NOMO-1 treated with dmso at 0.1 percent for 144 hours (cell line): ENCODE measurements at regions not wholly inside any gene's neighbourhood (a gene's known extent, or its start where the extent isn't known, plus 50 kb on each side); places are given as distances from the start of the nearest gene placed in this dataset.
"Not testable (repeated sequence)": the region's sequence is repeated elsewhere in the genome, so short reads cannot be mapped to it uniquely, and the experiment has no call there.

Source experiments
- DNase-seq: peaks from one replicate; lab custom pipeline; 2025; ENCODE audit not compliant: unreplicated experiment; lab: John Stamatoyannopoulos, UW

DNA sequence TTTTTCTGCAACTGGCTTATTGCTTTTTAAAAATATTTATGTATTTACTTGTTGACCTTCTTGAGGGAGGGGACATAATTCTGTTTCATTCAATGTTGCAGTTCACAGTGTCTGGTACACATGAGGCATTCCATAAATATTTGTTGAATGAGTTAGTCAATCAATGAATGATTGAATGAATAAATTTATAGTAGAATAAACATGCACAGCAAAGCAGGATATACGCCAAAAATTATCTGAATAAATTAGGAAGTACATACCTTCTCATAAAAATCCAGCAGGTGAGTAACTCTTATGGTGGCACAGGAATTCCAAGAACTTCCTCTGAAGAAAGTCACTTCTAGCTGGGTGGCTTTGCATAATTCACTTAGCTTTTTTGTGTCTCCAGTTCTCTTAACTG, 469.4 kb upstream of the ATP11B start:
- no peak for DNase-seq

DNA sequence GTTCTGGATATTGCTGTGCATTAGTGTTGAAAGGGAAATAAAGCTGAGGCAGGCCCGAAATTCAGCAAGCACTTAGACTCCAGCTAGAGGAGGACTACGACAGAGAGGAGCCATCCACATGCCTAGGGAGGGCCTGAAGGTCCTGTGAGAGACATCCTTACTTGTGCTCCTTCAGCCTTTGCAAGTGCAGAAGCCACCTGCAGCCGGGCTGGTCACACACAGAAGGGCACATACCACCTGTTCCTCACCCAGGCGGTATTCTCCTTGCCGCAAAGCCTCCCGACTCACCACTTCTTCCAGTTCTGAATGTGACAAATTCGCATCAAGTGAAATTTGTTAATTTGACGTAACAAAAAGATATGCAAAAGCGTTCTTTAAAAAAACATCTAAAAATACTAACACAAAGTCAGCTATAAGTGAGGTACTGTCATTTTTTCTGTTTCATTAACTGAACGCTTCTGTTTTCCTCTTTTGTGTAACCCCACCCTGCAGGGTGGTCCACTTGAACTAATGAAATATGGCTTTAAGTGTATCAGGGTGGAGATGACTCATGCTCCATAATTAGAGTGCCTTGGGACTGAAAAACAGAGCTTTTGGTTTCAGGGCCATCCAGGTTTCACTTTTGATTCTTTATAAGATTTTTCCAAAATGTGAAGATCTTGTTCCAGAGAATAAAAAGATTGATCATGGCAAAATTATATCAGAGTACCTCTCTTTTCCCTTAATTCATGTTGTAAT, 467.9 kb upstream of the ATP11B start:
- no peak for DNase-seq

DNA sequence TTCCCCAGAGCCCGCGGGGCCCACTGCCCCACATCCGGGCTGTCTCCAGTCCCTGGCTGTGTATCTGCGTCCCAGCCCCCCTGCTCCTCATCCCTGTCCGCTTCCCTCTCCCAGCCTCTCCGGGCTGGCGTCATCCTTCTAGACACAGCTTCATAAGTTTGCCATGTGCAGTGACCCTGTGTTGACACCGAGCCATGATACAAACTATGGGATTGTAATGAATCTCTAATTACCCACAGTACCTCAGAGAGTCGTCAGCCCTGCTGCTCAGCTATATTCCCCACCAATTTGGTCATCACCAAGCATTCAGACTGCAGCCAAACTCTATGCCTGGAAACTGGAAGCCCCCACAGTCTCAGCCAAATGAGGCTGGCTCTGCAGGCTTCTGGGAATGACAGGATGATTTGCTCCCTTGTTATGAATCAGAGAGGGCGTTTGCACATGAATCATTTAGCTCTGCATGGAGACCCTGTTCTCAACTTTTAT, 466.1 kb upstream of the ATP11B start:
- no peak for DNase-seq

DNA sequence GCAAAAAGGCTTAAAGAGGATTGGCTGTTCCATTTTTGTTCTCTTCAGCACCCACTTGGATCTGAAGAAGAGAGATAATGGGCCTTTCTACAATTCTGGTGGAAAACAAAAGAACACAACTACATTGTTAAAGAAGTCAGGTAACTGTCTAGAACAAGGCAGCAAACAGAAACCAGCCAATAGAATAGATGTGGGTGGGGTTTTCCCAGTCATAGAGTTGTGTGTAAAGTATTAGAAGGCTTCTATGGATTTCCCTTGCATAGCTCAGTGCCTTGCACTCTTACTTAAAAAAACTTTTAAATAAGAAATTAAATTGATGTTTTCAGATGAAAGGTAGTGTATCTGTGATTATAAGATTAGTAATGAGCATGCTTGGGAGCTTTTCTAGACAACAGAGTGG, 462.7 kb upstream of the ATP11B start:
- DNase-seq = no peak

DNA sequence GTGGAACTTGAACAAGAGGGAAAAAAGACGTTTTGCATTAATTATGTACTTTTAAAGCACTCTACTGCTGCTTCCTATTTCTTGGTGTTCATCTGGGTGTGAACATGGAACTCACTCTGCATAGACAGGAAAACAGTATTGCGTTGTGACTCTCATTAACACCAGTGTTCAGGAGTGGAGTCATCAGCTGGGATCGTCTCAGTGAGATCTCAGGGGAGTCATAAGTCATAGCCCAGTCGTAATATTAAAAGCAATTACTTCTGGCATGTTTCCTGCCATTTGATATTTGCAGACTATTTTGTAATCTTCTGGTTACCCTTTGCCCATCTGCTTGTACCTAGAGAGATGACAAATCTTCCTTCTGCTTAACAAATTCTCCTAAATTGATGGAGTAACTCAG, 462.0 kb upstream of the ATP11B start:
- DNase-seq = no peak

DNA sequence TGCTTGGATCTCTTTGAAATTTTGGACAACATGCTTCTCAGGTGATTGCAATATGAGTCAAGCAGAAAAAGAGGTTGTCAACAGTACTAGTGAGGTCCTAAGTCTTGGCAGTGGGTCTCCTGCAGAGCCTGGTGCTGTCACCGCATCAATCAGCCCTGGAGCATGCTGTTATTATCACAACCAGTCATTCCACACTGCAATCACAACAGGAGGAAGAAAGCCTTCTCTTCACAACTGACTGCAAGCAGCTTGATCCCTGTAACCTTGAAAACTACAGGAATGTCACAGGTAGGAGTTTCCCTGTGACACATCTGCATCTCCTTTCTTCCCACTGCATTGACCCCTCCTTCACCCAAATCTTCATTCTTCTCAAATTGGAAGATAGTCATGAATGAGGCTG, 451.1 kb upstream of the ATP11B start:
- no peak for DNase-seq

DNA sequence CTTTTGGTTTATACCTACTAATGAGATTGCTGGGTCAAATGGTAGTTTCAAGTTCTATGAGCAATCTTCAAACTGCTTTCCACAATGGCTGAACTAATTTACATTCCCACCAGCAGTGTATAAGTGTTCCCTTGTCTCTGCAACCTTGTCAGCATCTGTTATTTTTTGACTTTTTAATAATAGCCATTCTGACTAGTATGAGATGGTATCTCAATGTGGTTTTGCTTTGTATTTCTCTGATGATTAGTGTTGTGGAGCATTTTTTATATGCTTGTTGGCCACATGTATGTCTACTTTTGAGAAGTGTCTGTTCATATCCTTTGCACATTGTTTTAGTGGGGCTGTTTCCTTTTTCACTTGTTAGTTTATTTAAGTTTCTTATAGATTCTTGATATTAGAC, 449.3 kb upstream of the ATP11B start:
- DNase-seq = not testable (repeated sequence)

DNA sequence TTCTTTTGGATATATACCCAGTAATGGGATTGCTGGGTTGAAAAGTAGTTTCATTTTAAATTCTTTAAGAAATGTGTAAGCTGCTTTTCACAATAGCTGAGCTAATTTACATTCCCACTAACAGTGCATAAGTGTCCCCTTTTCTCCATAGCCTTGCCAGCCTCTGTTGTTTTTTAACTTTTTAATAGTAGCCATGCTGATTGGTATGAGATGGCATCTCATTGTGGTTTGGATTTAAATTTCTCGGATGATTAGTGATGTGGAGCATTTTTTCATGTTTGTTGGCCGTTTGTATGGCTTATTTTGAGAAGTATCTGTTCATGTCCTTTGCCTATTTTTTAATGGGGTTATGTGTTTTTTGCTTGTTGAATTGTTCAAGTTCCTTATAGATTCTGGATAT, 444.3 kb upstream of the ATP11B start:
- DNase-seq = no peak

DNA sequence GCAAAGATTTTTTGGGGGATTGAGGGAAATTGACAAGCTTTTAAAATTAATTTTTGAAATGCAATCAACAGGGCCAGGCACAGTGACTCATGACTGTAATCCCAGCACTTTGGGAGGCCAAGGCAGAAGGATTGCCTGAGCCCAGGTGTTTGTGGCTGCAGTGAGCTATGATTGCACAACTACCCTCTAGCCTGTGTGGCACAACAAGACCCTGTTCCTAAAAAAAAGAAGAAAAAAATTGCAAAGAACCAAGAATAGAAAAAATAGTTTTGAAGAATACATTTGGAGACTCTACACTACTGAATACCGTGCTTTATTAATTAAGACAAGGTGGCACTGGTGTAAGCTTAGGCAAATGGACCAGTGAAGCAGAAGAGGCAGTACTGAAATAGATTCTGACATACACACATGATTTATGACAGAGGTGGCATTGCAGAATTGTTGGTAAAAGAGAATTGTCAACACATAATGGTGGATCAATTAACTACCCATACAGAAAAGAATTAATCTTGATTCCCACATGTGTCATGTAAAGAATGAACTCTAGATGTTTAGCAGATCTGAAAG, 443.3 kb upstream of the ATP11B start:
- DNase-seq = no peak

DNA sequence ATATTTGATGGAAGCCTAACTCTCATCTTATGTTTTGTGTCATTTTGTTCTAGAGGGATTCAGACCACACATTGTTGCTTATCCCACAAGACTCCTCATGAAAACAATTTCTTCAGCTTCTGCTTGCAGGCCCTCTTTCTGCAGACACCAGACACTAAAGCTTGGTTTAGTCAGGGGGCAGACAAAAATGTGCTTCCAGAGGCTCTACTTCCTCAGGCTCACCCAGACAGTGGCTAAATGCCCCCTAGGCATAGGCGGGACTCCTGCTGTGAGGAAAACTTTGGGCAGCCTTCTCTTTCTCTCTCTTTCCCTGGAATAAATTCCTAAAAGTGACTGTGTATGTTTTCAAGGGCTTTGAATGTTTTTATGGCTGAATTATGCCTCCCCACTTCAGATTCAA, 435.4 kb upstream of the ATP11B start:
- DNase-seq = no peak

DNA sequence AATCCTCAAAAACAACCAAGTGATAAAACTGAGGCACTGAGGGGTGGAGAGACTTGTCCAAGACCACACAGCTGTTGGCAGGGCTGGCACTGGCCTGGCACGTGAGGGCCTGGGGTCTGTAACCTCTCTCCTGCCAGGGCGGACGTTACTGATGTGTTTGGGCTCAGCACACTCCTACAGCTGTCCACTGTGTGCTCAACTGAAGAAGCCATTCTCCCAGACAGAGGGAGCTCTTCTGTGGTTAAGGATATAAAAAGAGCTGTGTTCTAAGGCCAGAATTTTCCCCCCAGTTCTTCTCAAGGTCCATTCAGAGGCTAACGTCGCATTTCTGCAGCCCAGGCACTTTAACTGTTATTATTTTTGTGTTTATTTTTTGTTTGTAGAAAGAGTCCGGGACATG, 429.0 kb upstream of the ATP11B start:
- DNase-seq = no peak

DNA sequence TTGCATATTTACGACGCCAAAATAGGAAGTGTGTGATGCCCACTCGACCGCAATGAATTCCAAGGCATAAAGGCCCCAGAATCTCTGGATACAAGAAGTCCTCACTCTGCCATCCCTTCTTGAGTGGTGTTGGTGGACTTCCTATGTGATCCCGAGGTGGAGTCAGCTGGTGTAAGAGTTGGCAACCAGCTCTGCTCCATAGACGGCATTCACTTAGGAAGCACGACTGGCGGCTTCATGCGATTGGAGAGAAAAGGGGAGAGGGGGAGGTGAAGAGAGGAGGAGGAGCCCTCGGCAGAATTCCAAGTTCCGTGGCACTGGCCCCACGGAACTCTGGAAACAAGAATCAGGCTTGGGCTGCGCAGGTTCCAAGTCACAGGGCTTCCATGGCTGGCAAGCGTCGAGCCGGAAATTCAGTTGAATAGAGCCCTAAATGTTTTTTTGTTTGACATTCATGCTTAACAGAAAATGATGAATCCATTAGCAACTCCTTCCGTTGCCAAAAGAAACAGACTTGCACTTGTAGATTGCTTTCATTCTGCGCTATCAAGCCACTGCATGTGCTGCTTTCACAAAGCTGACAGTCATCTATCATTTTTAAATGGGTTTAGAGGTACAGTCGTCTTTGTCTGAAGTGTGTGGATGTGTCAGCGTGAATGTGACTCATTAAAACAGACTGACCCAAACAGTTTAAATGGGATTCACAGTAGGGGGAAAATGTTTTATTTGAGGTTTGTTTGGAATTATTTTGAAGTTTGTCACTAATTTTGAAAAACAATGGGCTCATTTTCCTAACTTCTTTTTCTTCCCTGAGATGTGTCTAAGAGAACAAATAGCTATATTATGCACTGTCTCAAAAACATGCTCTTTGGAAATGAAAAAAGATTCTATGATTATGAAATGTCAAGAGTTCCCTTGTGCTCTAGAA, 428.3 kb upstream of the ATP11B start:
- DNase-seq = no peak

DNA sequence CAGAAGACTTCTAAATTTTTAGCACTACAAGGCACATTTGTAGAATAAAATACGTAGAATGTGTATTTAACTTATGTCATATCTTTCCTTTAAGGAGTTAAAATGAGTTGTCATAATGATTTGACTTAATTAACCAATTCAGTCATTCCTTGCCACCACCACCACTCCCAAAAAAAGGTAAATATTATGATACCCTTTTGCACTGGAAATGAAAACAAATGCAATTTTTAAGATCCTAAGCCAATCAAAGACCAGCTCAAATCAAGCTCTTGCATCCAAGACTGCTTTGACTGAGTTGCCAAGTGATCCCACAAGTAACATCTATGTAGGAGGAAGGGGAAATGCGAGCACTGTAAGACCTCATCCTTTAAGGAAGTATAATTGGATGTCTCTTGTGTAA, 426.6 kb upstream of the ATP11B start:
- no peak for DNase-seq

DNA sequence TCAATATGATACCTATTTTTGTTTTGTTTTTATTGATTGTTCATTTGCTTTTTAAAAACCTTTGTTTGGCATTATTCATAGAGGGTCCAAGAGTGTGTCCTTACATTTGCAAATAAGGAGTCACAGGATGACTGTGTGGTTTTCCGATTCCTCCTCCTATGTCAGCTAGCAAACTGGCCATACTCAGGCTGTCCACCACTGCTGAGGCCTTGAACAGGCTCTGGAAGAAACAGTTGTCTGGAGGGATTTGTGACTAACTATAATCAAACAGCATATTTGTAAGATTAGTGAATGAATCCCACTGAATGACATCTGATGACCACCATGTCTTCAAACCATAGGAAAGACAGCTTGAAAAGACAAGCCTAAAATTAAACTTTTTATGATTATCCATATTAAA, 423.4 kb upstream of the ATP11B start:
- DNase-seq = no peak

DNA sequence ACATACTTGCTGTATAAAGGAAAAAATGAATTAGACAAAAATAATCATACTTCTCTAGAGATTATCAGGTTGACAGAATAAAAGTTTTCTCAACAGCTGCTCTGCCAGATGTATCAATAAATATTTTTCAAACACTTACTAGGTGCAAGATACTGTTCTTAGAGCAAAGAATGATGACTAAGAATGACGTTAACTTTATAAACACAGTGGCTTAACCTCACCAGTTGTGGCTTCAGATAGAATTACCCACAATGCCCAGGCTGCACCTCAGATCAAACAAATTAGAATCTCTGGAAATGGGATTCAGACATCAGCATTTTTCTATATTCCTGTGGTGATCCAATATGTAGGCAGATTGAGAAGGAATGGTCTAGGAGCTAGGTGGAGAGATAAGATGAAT, 422.4 kb upstream of the ATP11B start:
- no peak for DNase-seq

DNA sequence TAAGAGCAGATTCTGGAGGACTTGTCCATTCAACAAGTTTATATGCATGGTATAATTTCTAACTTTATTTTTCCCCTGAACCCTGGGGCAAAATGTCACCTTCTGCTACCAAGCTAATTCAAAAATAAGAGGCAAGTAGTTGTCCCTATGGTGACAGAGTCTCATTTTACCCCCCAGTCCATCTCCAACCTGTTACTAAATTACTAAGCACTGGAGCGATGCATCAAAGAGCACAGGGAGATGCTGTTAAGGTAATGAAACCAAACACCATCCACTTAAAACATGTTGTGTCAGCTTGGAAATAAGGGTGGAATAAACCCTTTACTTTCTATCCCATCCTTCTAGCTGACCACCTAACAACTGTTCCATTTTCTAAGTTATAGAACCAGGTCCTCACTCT, 417.4 kb upstream of the ATP11B start:
- DNase-seq = no peak

DNA sequence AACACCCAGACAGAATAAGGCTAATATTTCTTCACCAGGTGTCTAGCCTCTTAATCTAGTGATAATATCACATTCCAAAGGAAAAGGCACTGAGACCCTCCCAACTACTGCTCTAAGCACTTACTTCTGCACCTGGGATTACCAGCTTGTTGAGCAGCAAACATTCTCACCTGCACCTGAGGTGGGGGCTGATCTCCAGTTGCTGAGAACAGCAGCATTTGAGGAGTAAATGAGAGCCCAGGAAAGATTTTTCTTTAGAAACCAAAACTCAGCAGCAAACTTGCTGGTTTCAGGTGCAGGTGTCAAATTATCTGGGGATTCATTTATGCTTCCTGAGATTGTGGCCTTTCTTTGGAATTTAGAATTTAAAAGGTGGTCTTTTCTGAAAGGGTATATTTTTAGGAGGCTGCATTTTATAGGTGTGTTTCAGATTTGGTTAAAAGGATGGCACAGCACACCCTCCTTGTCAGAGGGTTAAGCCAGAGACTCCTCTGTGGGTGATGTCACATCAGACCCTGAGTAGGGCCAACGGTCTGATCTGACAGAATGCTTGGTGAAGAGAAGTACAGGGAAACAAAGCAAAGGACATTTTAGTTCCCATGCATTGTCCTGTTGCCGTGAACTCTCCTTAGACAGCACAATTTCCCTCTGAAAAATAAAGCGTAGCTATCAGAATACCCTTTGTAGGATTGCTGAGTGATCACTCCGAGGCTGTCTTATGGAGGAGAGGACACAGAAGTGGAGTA, 411.0 kb upstream of the ATP11B start:
- DNase-seq = no peak

DNA sequence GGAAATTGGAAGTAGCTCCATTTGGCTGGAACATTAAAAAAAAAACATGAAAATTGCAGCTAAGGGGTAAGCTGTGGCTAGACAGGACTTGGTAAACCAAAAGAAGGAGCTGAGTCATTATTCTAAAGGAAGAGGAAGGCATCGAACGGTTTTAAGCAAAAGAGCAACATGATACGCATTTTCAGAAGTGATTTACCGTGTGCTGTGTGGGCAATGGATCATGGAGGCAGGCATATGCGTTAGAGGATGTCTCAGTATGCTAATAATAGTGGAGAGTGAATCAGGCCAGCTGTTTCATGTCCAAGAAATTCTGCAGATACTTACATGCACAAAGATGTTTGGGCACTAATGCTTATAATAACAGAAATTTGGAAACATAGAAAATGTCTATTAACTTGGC, 409.1 kb upstream of the ATP11B start:
- DNase-seq = no peak

DNA sequence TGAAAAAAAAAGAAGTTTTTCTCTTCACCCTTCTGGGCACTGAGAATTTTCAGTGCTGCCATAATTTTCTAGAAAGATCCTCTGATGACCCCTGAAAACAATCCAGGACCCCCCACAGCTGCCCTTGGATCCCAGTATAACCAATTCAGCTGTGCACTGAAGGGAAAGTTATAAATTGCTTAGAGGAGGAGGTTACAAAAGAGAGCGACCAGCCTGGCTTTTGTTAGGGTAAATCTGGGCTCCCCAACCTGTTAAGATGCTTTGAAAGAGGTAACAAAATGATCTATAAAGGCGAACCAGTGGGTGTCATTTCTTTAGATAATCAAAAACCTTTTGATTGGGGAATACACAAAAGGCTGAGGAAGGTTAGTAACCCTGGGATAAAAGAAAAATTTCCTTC, 407.9 kb upstream of the ATP11B start:
- DNase-seq = no peak

DNA sequence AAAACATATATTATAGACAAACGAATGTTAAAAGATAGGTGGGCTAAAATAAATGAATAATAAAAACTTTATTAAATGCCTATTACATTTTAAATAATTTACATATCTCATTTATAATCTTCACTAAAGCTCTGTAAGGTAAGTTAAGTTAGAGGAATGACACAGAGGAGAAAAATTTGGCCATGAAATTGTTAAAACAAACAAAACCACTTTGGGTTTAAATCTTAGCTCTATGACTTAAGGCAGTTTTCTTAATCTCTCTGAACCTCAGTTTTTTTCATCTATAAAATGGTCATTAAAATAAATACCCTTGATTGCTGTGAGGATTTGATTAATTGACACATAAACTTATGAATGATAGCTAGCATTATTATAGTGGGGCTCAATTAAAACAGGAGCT, 404.8 kb upstream of the ATP11B start:
- no peak for DNase-seq

DNA sequence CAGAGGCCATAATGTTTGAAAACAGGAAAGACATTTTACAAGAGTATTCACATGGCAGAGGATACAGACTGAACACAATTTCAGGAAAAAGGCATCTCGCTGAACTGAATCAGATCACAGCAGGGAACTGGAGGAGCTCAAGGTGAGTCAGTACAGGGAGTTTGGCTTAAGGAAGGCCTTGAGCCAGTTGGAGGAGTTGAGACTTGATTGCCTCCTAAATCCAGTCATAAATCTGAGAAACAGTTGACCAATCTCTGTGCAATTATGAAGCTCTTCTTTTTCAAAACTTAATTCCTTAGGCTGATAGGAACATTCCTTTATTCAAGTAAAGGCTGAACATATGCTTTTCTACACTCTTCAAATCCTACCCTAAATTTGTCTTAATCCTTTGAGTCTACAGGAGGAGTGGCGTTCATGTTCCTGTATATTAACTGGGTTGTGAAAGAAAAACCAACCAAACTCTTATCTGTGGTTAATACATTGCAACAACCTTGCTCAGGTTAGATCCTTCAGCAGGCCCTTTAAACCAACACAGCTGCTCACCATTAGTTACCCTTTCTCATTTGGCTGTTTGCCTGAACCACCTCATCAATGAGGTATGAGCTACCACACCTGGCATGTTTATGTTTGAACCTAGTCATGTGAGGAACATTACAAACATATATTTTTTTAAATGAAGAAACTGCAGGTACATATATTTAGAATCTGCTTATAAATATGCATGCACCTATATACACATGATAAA, 404.1 kb upstream of the ATP11B start:
- no peak for DNase-seq
